Ovary (tissue), 7 donors: ENCODE measurements at regions not wholly inside any gene's neighbourhood (a gene's known extent, or its start where the extent isn't known, plus 50 kb on each side); places are given as distances from the start of the nearest gene placed in this dataset.

Experiments used
- DNase-seq, 5 donors: peaks; one replicate each; pipeline ENCODE4 v3.0.0-alpha.2; 2019 to 2020
- H3K27ac ChIP-seq, 2 donors: fragments of 200-600 bp; one replicate each; pipeline versions ENCODE4 v1.5.1 to v1.8.0; 2019 to 2022
- H3K27me3 ChIP-seq: fragments of 200-600 bp; one replicate; pipeline ENCODE4 v1.8.0; 2022
- H3K36me3 ChIP-seq: fragments of 200-600 bp; sonication (generic); one replicate; pipeline ENCODE4 v1.5.1; 2019
- H3K4me1 ChIP-seq: one replicate; pipeline ENCODE4 v1.8.1; 2013; ENCODE audit warnings: mild to moderate bottlenecking, moderate library complexity; ENCODE audit not compliant: insufficient read depth
- H3K4me3 ChIP-seq: fragments of 200-600 bp; sonication (generic); one replicate; pipeline ENCODE4 v1.5.1; 2017
- H3K9me3 ChIP-seq, 2 donors: fragments of 200-600 bp in 1 of 2; sonication (generic) in 1 of 2; one replicate each; pipeline versions ENCODE4 v1.5.1 to v1.8.1; 2013 to 2019; ENCODE audit warnings: mild to moderate bottlenecking in 1 of 2, moderate library complexity in 1 of 2
- EP300 ChIP-seq: sonication (generic); formaldehyde crosslinking; IDR thresholded peaks from one replicate; pipeline ENCODE4 v1.6.1; 2017; ENCODE audit warnings: antibody characterized with exemption
- POLR2A ChIP-seq: fragments of 450-650 bp; IDR thresholded peaks from one replicate; pipeline ENCODE4 v1.6.1; 2017; ENCODE audit warnings: antibody characterized with exemption, mild to moderate bottlenecking, moderate library complexity
- WGBS, 3 donors: extraction: QIAGEN DNeasy Blood & Tissue Kit in 1 of 3; methylation state at CpG; one replicate each; pipeline versions ENCODE4 v1.1.5 to v1.1.7; 2013 to 2017; 5-methylcytosine and 5-hydroxymethylcytosine counted together
- intact Hi-C, 4 donors: fragments of 100-400 bp; cut with DNase I; formaldehyde crosslinking; loops; one replicate each; pipeline versions ENCODE4 v1.11.0 to v1.15.1; 2022 to 2023
- TF ChIP-seq, protein P1 (sequence below), 3 donors: fragments of 450-650 bp in 2 of 3; fragments of 200-600 bp in 1 of 3; IDR thresholded peaks; one replicate each; pipeline versions ENCODE4 v1.5.1 to v1.8.0; 2016 to 2022; ENCODE audit warnings: antibody characterized with exemption in 3 of 3, mild to moderate bottlenecking in 1 of 3
- donor health status: DM: no; HTN: no; CAD: no; lungs with moderate emphysema.
- donor health status: DM: no; HTN: no; CAD: no.
- donor health status: Bipolar disorder and iron deficiency.
- donor health status: DM: no; HTN: no; CAD: no.
- donor health status: DM: yes; HTN: yes; CAD: no.

DNA sequence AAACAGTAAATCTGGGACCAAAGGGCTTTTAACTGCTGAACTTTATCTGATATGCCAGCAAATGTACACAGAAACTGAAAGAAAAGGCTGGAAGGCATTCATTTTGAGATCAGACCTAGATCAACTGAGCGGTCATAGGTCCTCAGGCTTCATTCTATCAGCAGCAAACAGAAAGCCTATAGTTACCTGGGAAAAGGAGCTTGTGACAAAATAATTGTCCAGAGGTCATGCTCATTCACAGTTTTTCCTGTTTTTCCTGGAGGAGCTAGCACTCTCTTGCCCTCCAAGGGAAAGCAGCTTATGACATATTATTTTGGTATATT is 320.2 kb downstream of the AHR start:
- no peaks in the 10 kb centered on the region for H3K9me3 ChIP-seq
- 96 to 100% (median 97%) methylated on average over 1 of the region's 1 CpG for WGBS, 3 donors
- H3K4me1 ChIP-seq: no peaks in the 10 kb centered on the region
- no peak overlapping the region for H3K27ac ChIP-seq
- H3K4me3 ChIP-seq: no peak overlapping the region
- H3K27me3 ChIP-seq: no peaks in the 10 kb centered on the region
- no peak for DNase-seq
- intact Hi-C loops: no loop called here
- H3K36me3 ChIP-seq: no peaks in the 10 kb centered on the region
- TF ChIP-seq EP300 (no peak), POLR2A (no peak)
- TF ChIP-seq, protein P1, sequence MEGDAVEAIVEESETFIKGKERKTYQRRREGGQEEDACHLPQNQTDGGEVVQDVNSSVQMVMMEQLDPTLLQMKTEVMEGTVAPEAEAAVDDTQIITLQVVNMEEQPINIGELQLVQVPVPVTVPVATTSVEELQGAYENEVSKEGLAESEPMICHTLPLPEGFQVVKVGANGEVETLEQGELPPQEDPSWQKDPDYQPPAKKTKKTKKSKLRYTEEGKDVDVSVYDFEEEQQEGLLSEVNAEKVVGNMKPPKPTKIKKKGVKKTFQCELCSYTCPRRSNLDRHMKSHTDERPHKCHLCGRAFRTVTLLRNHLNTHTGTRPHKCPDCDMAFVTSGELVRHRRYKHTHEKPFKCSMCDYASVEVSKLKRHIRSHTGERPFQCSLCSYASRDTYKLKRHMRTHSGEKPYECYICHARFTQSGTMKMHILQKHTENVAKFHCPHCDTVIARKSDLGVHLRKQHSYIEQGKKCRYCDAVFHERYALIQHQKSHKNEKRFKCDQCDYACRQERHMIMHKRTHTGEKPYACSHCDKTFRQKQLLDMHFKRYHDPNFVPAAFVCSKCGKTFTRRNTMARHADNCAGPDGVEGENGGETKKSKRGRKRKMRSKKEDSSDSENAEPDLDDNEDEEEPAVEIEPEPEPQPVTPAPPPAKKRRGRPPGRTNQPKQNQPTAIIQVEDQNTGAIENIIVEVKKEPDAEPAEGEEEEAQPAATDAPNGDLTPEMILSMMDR (IDR thresholded peaks at IDR 0.05): no peak

DNA sequence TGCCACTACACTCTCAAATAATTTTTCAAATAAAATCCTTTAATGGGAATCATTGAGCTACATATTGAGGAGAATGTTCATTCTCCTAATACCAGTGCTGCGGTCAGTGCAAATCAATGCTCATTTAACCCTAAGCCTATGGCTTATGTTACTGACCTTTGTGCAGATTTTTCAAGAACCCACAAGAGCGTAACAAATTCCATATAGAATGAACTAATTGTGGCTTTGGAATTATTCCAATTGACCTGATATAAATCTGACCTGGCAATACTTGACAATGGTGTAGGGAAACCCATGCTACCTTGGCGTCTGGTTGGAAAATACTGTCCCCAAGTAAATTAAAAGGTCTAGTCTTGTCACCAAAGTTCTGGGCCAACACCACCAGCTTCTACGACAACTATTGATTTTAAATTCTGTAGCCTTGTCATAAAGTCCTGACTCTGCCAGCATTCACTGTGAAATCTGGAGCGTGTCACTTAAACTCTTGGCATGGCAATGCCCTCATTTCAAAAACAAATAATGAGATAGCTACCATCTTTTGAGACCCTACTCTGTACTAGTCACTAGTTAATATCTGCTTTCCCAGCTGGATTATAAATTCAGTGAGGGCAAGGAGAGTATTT is 320.9 kb downstream of the AHR start:
- no peak for DNase-seq
- H3K36me3 ChIP-seq: no peaks in the 10 kb centered on the region
- no peak overlapping the region for H3K4me3 ChIP-seq
- no peak overlapping the region for H3K27ac ChIP-seq
- no peaks in the 10 kb centered on the region for H3K9me3 ChIP-seq
- H3K27me3 ChIP-seq: no peaks in the 10 kb centered on the region
- no peaks in the 10 kb centered on the region for H3K4me1 ChIP-seq
- 97 to 98% (median 97%) methylated on average over 5 of the region's 5 CpGs for WGBS, 3 donors
- TF ChIP-seq POLR2A: no peak
- no peak for TF ChIP-seq EP300
- TF ChIP-seq, protein P1 (IDR thresholded peaks at IDR 0.05): no peak
- intact Hi-C loops: no loop called here

DNA sequence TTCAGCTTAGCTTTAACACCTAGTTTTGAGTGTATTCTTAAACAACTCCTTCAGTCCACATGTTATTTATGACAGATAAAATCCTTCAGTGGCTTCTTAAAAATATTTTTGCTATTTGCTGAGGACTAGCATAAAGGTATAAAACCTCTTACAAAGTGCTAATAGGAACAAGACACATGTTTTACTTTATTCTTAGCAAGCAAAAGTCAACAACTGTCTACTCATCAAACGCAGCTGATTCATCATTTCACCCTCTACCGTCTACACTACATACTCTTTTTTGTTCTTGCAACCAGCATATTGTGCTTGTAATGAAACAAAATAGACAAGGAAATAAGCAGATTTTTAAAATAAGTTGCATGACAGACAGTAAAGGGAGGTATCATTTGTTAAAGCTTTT is 319.7 kb downstream of the SNX13 start:
- H3K4me3 ChIP-seq: no peak overlapping the region
- no peak for TF ChIP-seq EP300
- TF ChIP-seq, protein P1 (IDR thresholded peaks at IDR 0.05): no peak
- TF ChIP-seq POLR2A: no peak
- WGBS, 3 donors: 60 to 83% (median 63%) methylated on average over 2 of the region's 2 CpGs
- H3K27me3 ChIP-seq: no peaks in the 10 kb centered on the region
- H3K27ac ChIP-seq: no peak overlapping the region
- intact Hi-C loops: no loop called here
- H3K9me3 ChIP-seq: no peaks in the 10 kb centered on the region
- H3K36me3 ChIP-seq: no peaks in the 10 kb centered on the region
- H3K4me1 ChIP-seq: no peaks in the 10 kb centered on the region
- no peak for DNase-seq

DNA sequence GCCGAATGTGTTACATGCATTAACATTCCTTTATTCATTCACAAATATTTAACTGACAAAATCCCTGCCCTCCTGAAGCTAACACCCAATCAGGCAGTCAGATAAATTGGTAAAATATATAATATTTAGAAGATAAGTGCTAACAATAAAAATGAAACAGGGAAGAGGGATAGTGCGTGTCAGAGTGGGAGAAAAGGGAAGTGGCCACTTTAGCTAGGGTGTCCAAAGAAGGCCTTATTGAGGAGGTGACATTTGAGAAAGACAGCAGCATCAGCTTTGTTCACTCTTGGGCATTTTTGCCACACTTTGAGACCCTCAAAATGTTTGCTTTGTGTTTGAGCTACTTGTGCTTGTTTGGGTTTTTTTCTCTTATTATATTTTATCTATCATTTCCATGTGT is 317.8 kb downstream of the SNX13 start:
- no peak for DNase-seq
- TF ChIP-seq EP300 (no peak), POLR2A (no peak)
- TF ChIP-seq, protein P1 (IDR thresholded peaks at IDR 0.05): no peak
- H3K4me3 ChIP-seq: no peak overlapping the region
- H3K4me1 ChIP-seq: no peaks in the 10 kb centered on the region
- intact Hi-C loops: no loop called here
- H3K9me3 ChIP-seq: no peaks in the 10 kb centered on the region
- 93 to 95% (median 95%) methylated on average over 2 of the region's 2 CpGs for WGBS, 3 donors
- H3K27ac ChIP-seq: no peak overlapping the region
- no peaks in the 10 kb centered on the region for H3K36me3 ChIP-seq
- H3K27me3 ChIP-seq: no peaks in the 10 kb centered on the region
